ENCODE measurements at regions not wholly inside any gene's neighbourhood (a gene's known extent, or its start where the extent isn't known, plus 50 kb on each side); places are given as distances from the start of the nearest gene placed in this dataset.

- no peak for TF ChIP-seq POLR2AphosphoS5 (IDR thresholded peaks at IDR 0.05)
- TF ChIP-seq CTCF (IDR thresholded peaks at IDR 0.05): no peak
- TF ChIP-seq POLR2A (IDR thresholded peaks at IDR 0.05; ENCODE audit: low read depth): no peak
- no peak for TF ChIP-seq EP300 (IDR thresholded peaks at IDR 0.05)
Observed at GRCh38 chr1:232209357-232209756, 420.6 kb downstream of the SIPA1L2 start.

Measured in esophagus muscularis mucosa (tissue), 4 donors.